Cardiac fibroblast (primary cell): ENCODE measurements at regions not wholly inside any gene's neighbourhood (a gene's known extent, or its start where the extent isn't known, plus 50 kb on each side); places are given as distances from the start of the nearest gene placed in this dataset.

Source experiments
- DNase-seq, 2 donors: peaks; one replicate each; pipeline versions ENCODE4 v3.0.0 to v3.0.0-alpha.2; 2010; ENCODE audit warnings: low read depth in 2 of 2
- H3K4me3 ChIP-seq, 2 donors: replicated peaks in 1 of 2; 1 replicate in 1 of 2; 2 replicates in 1 of 2; pipeline ENCODE4 v1.5.1; 2011; ENCODE audit warnings: low read depth in 2 of 2, low read length in 2 of 2, mild to moderate bottlenecking in 2 of 2, moderate library complexity in 1 of 2
- CTCF ChIP-seq: IDR thresholded peaks from one replicate; pipeline ENCODE4 v1.5.1; 2011; ENCODE audit warnings: low read depth, mild to moderate bottlenecking, low read length, inconsistent platforms

- no peak for DNase-seq
- H3K4me3 ChIP-seq = no peak overlapping the region
- TF ChIP-seq CTCF = no peak
Measured at GRCh38 chr14:101409006-101409543, 152.2 kb upstream of the DIO3 start.

GRCh38 chr14:101410126-101410525 is 151.2 kb upstream of the DIO3 start:
- TF ChIP-seq CTCF = no peak
- no peak for DNase-seq
- H3K4me3 ChIP-seq = no peak overlapping the region

DNA sequence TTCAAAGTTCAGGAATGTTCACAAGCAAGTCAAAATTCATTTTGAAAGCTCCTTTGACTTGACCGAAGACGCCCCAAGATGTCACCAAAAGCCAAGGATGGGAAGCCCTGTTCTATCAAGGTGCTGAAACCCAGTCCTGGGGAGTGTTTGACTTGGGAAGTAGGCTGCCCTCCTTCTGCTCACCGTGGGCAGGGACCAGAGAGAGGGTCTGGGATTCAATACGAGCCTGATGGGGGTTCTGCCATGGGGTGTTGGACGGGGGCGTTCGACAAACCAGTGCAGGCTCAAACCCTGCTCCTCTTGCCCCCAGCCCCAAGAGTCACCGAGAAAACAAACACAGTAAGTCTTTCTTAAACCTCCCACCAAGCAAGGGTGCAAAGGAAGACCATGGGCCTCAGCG is 150.1 kb upstream of the DIO3 start:
- no peak for DNase-seq
- TF ChIP-seq CTCF = no peak
- H3K4me3 ChIP-seq = no peak overlapping the region

GRCh38 chr14:101411779-101412178 is 149.5 kb upstream of the DIO3 start:
- no peak for TF ChIP-seq CTCF
- no peak for DNase-seq
- no peak overlapping the region for H3K4me3 ChIP-seq

DNA sequence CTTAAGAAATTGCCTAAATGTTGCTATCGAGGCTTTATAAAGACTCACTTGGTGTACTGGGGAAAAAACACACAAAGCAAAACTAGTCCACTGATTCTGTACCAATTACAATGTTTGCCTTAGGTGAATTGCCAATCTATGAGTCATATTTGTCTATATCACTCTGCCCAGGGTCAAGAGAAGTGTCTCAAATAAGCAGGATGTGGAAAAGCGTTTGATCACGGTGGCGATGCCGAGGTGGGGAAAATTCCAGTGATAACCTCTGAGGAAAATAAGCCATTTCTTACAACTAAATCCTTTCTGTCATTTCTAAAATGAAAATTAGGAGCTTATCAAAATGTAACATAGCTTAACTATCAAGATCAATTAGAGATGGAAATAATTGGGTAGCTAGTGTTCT is 148.6 kb upstream of the DIO3 start:
- no peak overlapping the region for H3K4me3 ChIP-seq
- no peak for DNase-seq
- TF ChIP-seq CTCF = no peak

- no peak for DNase-seq
- TF ChIP-seq CTCF = no peak
- no peak overlapping the region for H3K4me3 ChIP-seq
Measured at GRCh38 chr14:101417434-101417833, 143.9 kb upstream of the DIO3 start.

- no peak for DNase-seq
- TF ChIP-seq CTCF = no peak
- H3K4me3 ChIP-seq = no peak overlapping the region
Measured at GRCh38 chr14:101418601-101419000, 142.7 kb upstream of the DIO3 start.
